CD4-positive, alpha-beta memory T cell (primary cell): ENCODE measurements at regions not wholly inside any gene's neighbourhood (a gene's known extent, or its start where the extent isn't known, plus 50 kb on each side); places are given as distances from the start of the nearest gene placed in this dataset.

Experiments used
- CTCF ChIA-PET: fragments of 350-600 bp; sonication (Branson Sonifier 250); formaldehyde crosslinking; loops from one replicate; lab custom pipeline; 2021; ENCODE audit warnings: inconsistent platforms; ENCODE audit not compliant: partially characterized antibody; lab: Charles Lee
- POLR2A ChIA-PET: fragments of 350-600 bp; sonication (Branson Sonifier 250); formaldehyde crosslinking; loops from one replicate; lab custom pipeline; 2021; ENCODE audit not compliant: partially characterized antibody; lab: Charles Lee
- DNase-seq, 5 donors: peaks; one replicate each; pipeline versions ENCODE4 v3.0.0 to v3.0.0-alpha.2; 2020 to 2022; ENCODE audit warnings: mixed read lengths in 1 of 5
- H3K27ac ChIP-seq: one replicate; pipeline ENCODE4 v1.7.0; 2013; ENCODE audit warnings: low read depth, low read length
- H3K27me3 ChIP-seq: 2 replicates; pipeline ENCODE4 v1.7.0; 2013; ENCODE audit warnings: mild to moderate bottlenecking, low read length, moderate library complexity; ENCODE audit not compliant: insufficient read depth
- H3K36me3 ChIP-seq: 2 replicates; pipeline ENCODE4 v1.7.0; 2013; ENCODE audit warnings: mild to moderate bottlenecking, low read length, moderate library complexity; ENCODE audit not compliant: insufficient read depth
- H3K4me1 ChIP-seq: 2 replicates; pipeline ENCODE4 v1.7.0; 2013; ENCODE audit warnings: mild to moderate bottlenecking, low read length, moderate library complexity; ENCODE audit not compliant: insufficient read depth
- H3K4me3 ChIP-seq, 2 donors: one replicate each; pipeline ENCODE4 v1.7.0; 2013; ENCODE audit warnings: low read length in 2 of 2, mild to moderate bottlenecking in 1 of 2
- H3K9me3 ChIP-seq, 2 donors: one replicate each; pipeline ENCODE4 v1.7.0; 2013; ENCODE audit warnings: low read length in 2 of 2, control low read depth in 1 of 2; ENCODE audit not compliant: control insufficient read depth in 1 of 2
- H3K27ac Mint-ChIP-seq, 7 donors: one replicate each; pipeline ENCODE4 v1.8.0; 2020 to 2021; ENCODE audit warnings: mixed read lengths in 7 of 7, mild to moderate bottlenecking in 6 of 7, inconsistent platforms in 3 of 7, moderate library complexity in 3 of 7
- H3K27me3 Mint-ChIP-seq, 2 donors: one replicate each; pipeline ENCODE4 v1.8.0; 2020 to 2021; ENCODE audit warnings: mixed read lengths in 2 of 2
- H3K36me3 Mint-ChIP-seq, 2 donors: one replicate each; pipeline ENCODE4 v1.8.0; 2020 to 2021; ENCODE audit warnings: mixed read lengths in 2 of 2, inconsistent platforms in 1 of 2, mild to moderate bottlenecking in 1 of 2
- H3K4me1 Mint-ChIP-seq, 4 donors: one replicate each; pipeline ENCODE4 v1.8.0; 2020 to 2021; ENCODE audit warnings: mixed read lengths in 4 of 4, mild to moderate bottlenecking in 1 of 4
- H3K4me3 Mint-ChIP-seq, 8 donors: one replicate each; pipeline ENCODE4 v1.8.0; 2020 to 2021; ENCODE audit warnings: mixed read lengths in 8 of 8, mild to moderate bottlenecking in 7 of 8, moderate library complexity in 6 of 8, inconsistent platforms in 3 of 8
- H3K9me3 Mint-ChIP-seq, 8 donors: one replicate each; pipeline ENCODE4 v1.8.0; 2020 to 2021; ENCODE audit warnings: mixed read lengths in 8 of 8, mild to moderate bottlenecking in 5 of 8, inconsistent platforms in 3 of 8, moderate library complexity in 1 of 8
- intact Hi-C: fragments of 100-400 bp; cut with micrococcal nuclease; formaldehyde crosslinking; loops from one replicate; pipeline ENCODE4 v1.15.1; 2023

DNA sequence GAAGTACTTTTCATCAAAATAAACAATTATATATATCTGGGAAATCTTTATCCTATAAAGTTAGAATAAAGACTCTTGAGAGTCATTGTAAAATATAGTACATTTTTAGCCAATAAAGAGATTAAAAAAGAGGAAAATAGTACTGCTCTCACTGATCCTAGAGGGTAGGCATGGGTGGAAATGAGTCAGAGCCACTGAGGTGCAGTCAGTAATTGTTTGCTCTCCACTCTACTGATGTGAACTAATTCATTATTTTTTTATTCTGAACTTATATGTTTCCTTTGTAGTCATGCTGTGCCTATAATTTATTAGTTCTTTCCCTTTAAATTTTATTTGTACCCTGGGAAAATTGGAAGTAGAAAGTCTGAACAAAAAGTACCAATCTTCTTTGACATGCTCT lies 1359.4 kb upstream of the GJE1 start:
- no peaks in the 10 kb centered on the region for H3K36me3 Mint-ChIP-seq
- peaks cover 0 to 4% of the 10 kb centered on the region in 2 donors for H3K27me3 Mint-ChIP-seq
- POLR2A ChIA-PET: no interaction called here
- DNase-seq: no peak
- intact Hi-C loops: no loop called here
- H3K4me1 Mint-ChIP-seq: no peaks in the 10 kb centered on the region
- H3K9me3 Mint-ChIP-seq: peaks cover 0 to 9% (median 3%) of the 10 kb centered on the region in 8 donors
- CTCF ChIA-PET: no interaction called here
- H3K27me3 ChIP-seq: no peaks in the 10 kb centered on the region
- no peak overlapping the region for H3K4me3 ChIP-seq
- no peaks in the 10 kb centered on the region for H3K4me1 ChIP-seq
- no peak overlapping the region for H3K27ac ChIP-seq
- H3K36me3 ChIP-seq: no peaks in the 10 kb centered on the region
- no peaks in the 10 kb centered on the region for H3K9me3 ChIP-seq
- H3K27ac Mint-ChIP-seq: no peak overlapping the region
- H3K4me3 Mint-ChIP-seq: no peak overlapping the region

DNA sequence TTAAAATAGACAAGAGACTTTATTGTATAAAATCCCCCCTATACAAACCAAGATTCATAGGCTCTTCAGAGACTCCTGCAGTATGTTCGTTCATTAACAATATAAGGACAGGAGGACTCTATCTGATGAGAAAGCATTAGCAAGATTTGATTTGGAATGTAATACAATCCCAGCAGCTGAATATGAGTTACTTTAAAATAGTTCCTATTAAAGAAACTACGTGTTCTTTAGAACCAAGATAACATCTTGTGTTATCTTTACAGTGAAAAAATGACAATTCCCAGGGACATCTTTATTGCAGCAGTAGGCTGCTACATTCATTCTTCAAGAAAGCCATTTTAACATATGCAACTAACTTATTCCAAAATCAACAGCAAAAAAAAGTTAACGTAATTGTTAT lies 1360.1 kb upstream of the GJE1 start:
- Mint-ChIP-seq H3K4me1 (no peaks in the 10 kb centered on the region), H3K27ac (no peak overlapping the region), H3K4me3 (no peak overlapping the region), H3K9me3 (peaks cover 0 to 16% (median 6%) of the 10 kb centered on the region in 8 donors), H3K36me3 (no peaks in the 10 kb centered on the region), H3K27me3 (peaks cover 0 to 4% of the 10 kb centered on the region in 2 donors)
- ChIA-PET CTCF (no interaction called here), POLR2A (no interaction called here)
- no peak overlapping the region for H3K27ac ChIP-seq
- no peaks in the 10 kb centered on the region for H3K4me1 ChIP-seq
- H3K4me3 ChIP-seq: no peak overlapping the region
- DNase-seq: no peak
- H3K27me3 ChIP-seq: no peaks in the 10 kb centered on the region
- no peaks in the 10 kb centered on the region for H3K9me3 ChIP-seq
- intact Hi-C loops: no loop called here
- H3K36me3 ChIP-seq: no peaks in the 10 kb centered on the region

GRCh38 chr6:140768133-140768532 lies 1364.6 kb upstream of the GJE1 start:
- Mint-ChIP-seq H3K27me3 (peaks cover 0 to 2% of the 10 kb centered on the region in 2 donors), H3K27ac (no peak overlapping the region), H3K36me3 (no peaks in the 10 kb centered on the region), H3K9me3 (peaks cover 0 to 20% (median 7%) of the 10 kb centered on the region in 8 donors), H3K4me3 (no peak overlapping the region), H3K4me1 (no peaks in the 10 kb centered on the region)
- Histone ChIP-seq H3K27ac (no peak overlapping the region), H3K27me3 (no peaks in the 10 kb centered on the region), H3K4me1 (no peaks in the 10 kb centered on the region), H3K36me3 (no peaks in the 10 kb centered on the region), H3K4me3 (no peak overlapping the region), H3K9me3 (no peaks in the 10 kb centered on the region)
- ChIA-PET CTCF (no interaction called here), POLR2A (no interaction called here)
- intact Hi-C loops: no loop called here
- DNase-seq: no peak

- H3K36me3 Mint-ChIP-seq: no peaks in the 10 kb centered on the region
- peaks cover 0 to 20% (median 7%) of the 10 kb centered on the region in 8 donors for H3K9me3 Mint-ChIP-seq
- no peak for DNase-seq
- H3K9me3 ChIP-seq: no peaks in the 10 kb centered on the region
- H3K4me1 Mint-ChIP-seq: no peaks in the 10 kb centered on the region
- no peak overlapping the region for H3K27ac ChIP-seq
- no peak overlapping the region for H3K4me3 Mint-ChIP-seq
- no peaks in the 10 kb centered on the region for H3K27me3 ChIP-seq
- H3K36me3 ChIP-seq: no peaks in the 10 kb centered on the region
- ChIA-PET CTCF (no interaction called here), POLR2A (no interaction called here)
- H3K27me3 Mint-ChIP-seq: peaks cover 0 to 2% of the 10 kb centered on the region in 2 donors
- no peaks in the 10 kb centered on the region for H3K4me1 ChIP-seq
- intact Hi-C loops: no loop called here
- H3K27ac Mint-ChIP-seq: no peak overlapping the region
- H3K4me3 ChIP-seq: no peak overlapping the region
Measured at GRCh38 chr6:140766999-140767398, 1365.7 kb upstream of the GJE1 start.

GRCh38 chr6:140758169-140758877 lies 1374.4 kb upstream of the GJE1 start:
- Mint-ChIP-seq H3K4me3 (no peak overlapping the region), H3K36me3 (no peaks in the 10 kb centered on the region), H3K27ac (peak overlapping the region in 1 of 7 donors; percentile 50), H3K4me1 (no peaks in the 10 kb centered on the region), H3K9me3 (peaks cover 0 to 3% (median 0%) of the 10 kb centered on the region in 8 donors), H3K27me3 (no peaks in the 10 kb centered on the region)
- H3K27ac ChIP-seq: no peak overlapping the region
- H3K4me3 ChIP-seq: no peak overlapping the region
- H3K4me1 ChIP-seq: no peaks in the 10 kb centered on the region
- intact Hi-C loops: no loop called here
- no peaks in the 10 kb centered on the region for H3K9me3 ChIP-seq
- H3K36me3 ChIP-seq: no peaks in the 10 kb centered on the region
- ChIA-PET POLR2A (no interaction called here), CTCF (no interaction called here)
- H3K27me3 ChIP-seq: no peaks in the 10 kb centered on the region
- no peak for DNase-seq

GRCh38 chr6:140752234-140752633 lies 1377.8 kb upstream of the CITED2 start:
- no peak overlapping the region for H3K27ac Mint-ChIP-seq
- no peaks in the 10 kb centered on the region for H3K36me3 Mint-ChIP-seq
- intact Hi-C loops: no loop called here
- POLR2A ChIA-PET: no interaction called here
- no peak for DNase-seq
- no peaks in the 10 kb centered on the region for H3K27me3 Mint-ChIP-seq
- peaks cover 0 to 16% (median 13%) of the 10 kb centered on the region in 8 donors for H3K9me3 Mint-ChIP-seq
- no peak overlapping the region for H3K27ac ChIP-seq
- CTCF ChIA-PET: no interaction called here
- H3K4me1 Mint-ChIP-seq: no peaks in the 10 kb centered on the region
- no peak overlapping the region for H3K4me3 Mint-ChIP-seq
- H3K36me3 ChIP-seq: no peaks in the 10 kb centered on the region
- no peak overlapping the region for H3K4me3 ChIP-seq
- no peaks in the 10 kb centered on the region for H3K4me1 ChIP-seq
- no peaks in the 10 kb centered on the region for H3K9me3 ChIP-seq
- no peaks in the 10 kb centered on the region for H3K27me3 ChIP-seq

DNA sequence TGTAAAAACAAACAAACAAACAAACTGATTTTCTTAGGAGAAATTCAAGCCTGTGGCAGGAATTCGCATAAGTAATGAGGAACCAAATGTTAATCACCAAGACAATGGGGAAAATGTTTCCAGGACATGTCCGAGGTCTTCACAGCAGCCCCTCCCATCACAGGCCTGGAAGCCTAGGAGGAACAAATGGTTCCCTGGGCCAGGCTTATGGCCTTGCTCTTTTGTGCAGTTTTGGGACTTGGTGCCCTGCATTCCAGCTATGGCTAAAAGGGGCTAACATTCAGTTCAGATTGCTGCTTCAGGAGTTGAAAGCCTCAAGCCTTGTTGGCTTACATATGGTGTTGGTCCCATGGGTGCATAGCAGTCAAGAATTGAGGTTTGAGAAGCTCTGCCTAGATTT lies 1372.7 kb upstream of the CITED2 start:
- Histone ChIP-seq H3K27ac (no peak overlapping the region), H3K4me1 (no peaks in the 10 kb centered on the region), H3K27me3 (no peaks in the 10 kb centered on the region), H3K9me3 (no peaks in the 10 kb centered on the region), H3K4me3 (no peak overlapping the region), H3K36me3 (no peaks in the 10 kb centered on the region)
- H3K9me3 Mint-ChIP-seq: peaks cover 0 to 30% (median 15%) of the 10 kb centered on the region in 8 donors
- no peak overlapping the region for H3K4me3 Mint-ChIP-seq
- no peak for DNase-seq
- no peak overlapping the region for H3K27ac Mint-ChIP-seq
- intact Hi-C loops: no loop called here
- CTCF ChIA-PET: no interaction called here
- POLR2A ChIA-PET: no interaction called here
- no peaks in the 10 kb centered on the region for H3K27me3 Mint-ChIP-seq
- H3K36me3 Mint-ChIP-seq: no peaks in the 10 kb centered on the region
- no peaks in the 10 kb centered on the region for H3K4me1 Mint-ChIP-seq
